HG03025 (cell line): ENCODE measurements at regions not wholly inside any gene's neighbourhood (a gene's known extent, or its start where the extent isn't known, plus 50 kb on each side); places are given as distances from the start of the nearest gene placed in this dataset.

Experiments
- ATAC-seq: cut with Tn5 transposase; IDR thresholded peaks from one replicate; pipeline ENCODE4 v1.9.1; 2021; ENCODE audit warnings: mild to moderate bottlenecking, moderate library complexity; ENCODE audit not compliant: unreplicated experiment, low FRiP score

GRCh38 chr11:131284041-131284440 is 86.4 kb upstream of the NTM start:
- ATAC-seq = no peak

GRCh38 chr11:131288521-131289091 is 81.8 kb upstream of the NTM start:
- no peak for ATAC-seq

GRCh38 chr11:131290185-131290584 is 80.2 kb upstream of the NTM start:
- no peak for ATAC-seq

GRCh38 chr11:131295986-131296385 is 74.4 kb upstream of the NTM start:
- ATAC-seq = no peak

- ATAC-seq = no peak
These were observed 73.0 kb upstream of the NTM start for GRCh38 chr11:131297441-131297840.

GRCh38 chr11:131299598-131300438 is 70.6 kb upstream of the NTM start:
- no peak for ATAC-seq

GRCh38 chr11:131300439-131300717 is 70.0 kb upstream of the NTM start:
- ATAC-seq = no peak

- no peak for ATAC-seq
These were observed 69.1 kb upstream of the NTM start for GRCh38 chr11:131301306-131301705.

GRCh38 chr11:131302836-131303235 is 67.6 kb upstream of the NTM start:
- no peak for ATAC-seq

- ATAC-seq = no peak
These were observed 66.8 kb upstream of the NTM start for GRCh38 chr11:131303611-131304119.

GRCh38 chr11:131305005-131305404 is 65.4 kb upstream of the NTM start:
- no peak for ATAC-seq

- no peak for ATAC-seq
These were observed 62.9 kb upstream of the NTM start for GRCh38 chr11:131307506-131307905.

- no peak for ATAC-seq
These were observed 60.6 kb upstream of the NTM start for GRCh38 chr11:131309776-131310175.

- ATAC-seq = no peak
These were observed 58.5 kb upstream of the NTM start for GRCh38 chr11:131311776-131312514.
